ENCODE measurements at regions not wholly inside any gene's neighbourhood (a gene's known extent, or its start where the extent isn't known, plus 50 kb on each side); places are given as distances from the start of the nearest gene placed in this dataset.

GRCh38 chr16:22427556-22427955, 53.1 kb upstream of the CDR2 start:
- H3K36me3 ChIP-seq (ENCODE audit: insufficient read depth, low read length), result peaks cover 57% of the 10 kb centered on the region
- intact Hi-C loops (cut with micrococcal nuclease; ENCODE audit: unreplicated experiment), result no loop called here
- no peaks in the 10 kb centered on the region for H3K4me1 ChIP-seq (ENCODE audit: insufficient read depth, low read length, poor library complexity, severe bottlenecking)
- no peaks in the 10 kb centered on the region for H3K79me2 ChIP-seq (ENCODE audit: insufficient read depth, low read depth, low read length)
- ChIA-PET CTCF (ENCODE audit: unreplicated experiment) (no interaction called here), POLR2A (interaction anchor here (0.6 kb wide), 1 partner anchor 75 kb away, joined by 3 read pairs; no protein-coding TSS in a partner anchor)
- H3K9me3 ChIP-seq (ENCODE audit: low read length), result no peaks in the 10 kb centered on the region
- no peak overlapping the region for H3K27ac ChIP-seq (ENCODE audit: low read depth, low read length, poor library complexity, severe bottlenecking)
- H3K9me2 ChIP-seq (ENCODE audit: insufficient read depth, low read length), result no peaks in the 10 kb centered on the region
- DNase-seq (ENCODE audit: low spot score), result no peak
- no peak overlapping the region for H3K4me3 ChIP-seq (ENCODE audit: low read depth, low read length, poor library complexity, severe bottlenecking)
- H2AFZ ChIP-seq (ENCODE audit: low read length), result no peak overlapping the region
- BruUV-seq (replicated peaks), result no TSS peak
- H4K20me1 ChIP-seq (ENCODE audit: insufficient read depth, low read length), result no peaks in the 10 kb centered on the region
- no peak for TF ChIP-seq CTCF (conservative IDR thresholded peaks at IDR 0.05; ENCODE audit: low read length)
- TF ChIP-seq EZH2phosphoT487 (IDR thresholded peaks at IDR 0.05; ENCODE audit: borderline replicate concordance, low read depth, low read length), result no peak
- no peak overlapping the region for H3K4me2 ChIP-seq (ENCODE audit: low read length)

- CTCF ChIA-PET (ENCODE audit: unreplicated experiment), result no interaction called here
- POLR2A ChIA-PET, result interaction anchor here (0.6 kb wide), 1 partner anchor 23 kb away, joined by 3 read pairs; no protein-coding TSS in a partner anchor
Observed at GRCh38 chr16:22425847-22426246, 51.4 kb upstream of the CDR2 start.

More at GRCh38 chr16:22425847-22426246, 51.4 kb upstream of the CDR2 start:
- Histone ChIP-seq H3K9me2 (ENCODE audit: insufficient read depth, low read length) (no peaks in the 10 kb centered on the region), H3K4me3 (ENCODE audit: low read depth, low read length, poor library complexity, severe bottlenecking) (no peak overlapping the region), H3K4me1 (ENCODE audit: insufficient read depth, low read length, poor library complexity, severe bottlenecking) (no peaks in the 10 kb centered on the region), H3K9me3 (ENCODE audit: low read length) (no peaks in the 10 kb centered on the region), H2AFZ (ENCODE audit: low read length) (no peak overlapping the region), H3K79me2 (ENCODE audit: insufficient read depth, low read depth, low read length) (no peaks in the 10 kb centered on the region), H3K4me2 (ENCODE audit: low read length) (no peak overlapping the region), H4K20me1 (ENCODE audit: insufficient read depth, low read length) (no peaks in the 10 kb centered on the region), H3K36me3 (ENCODE audit: insufficient read depth, low read length) (peaks cover 71% of the 10 kb centered on the region), H3K27ac (ENCODE audit: low read depth, low read length, poor library complexity, severe bottlenecking) (no peak overlapping the region)
- no TSS peak for BruUV-seq (replicated peaks)
- TF ChIP-seq EZH2phosphoT487 (IDR thresholded peaks at IDR 0.05; ENCODE audit: borderline replicate concordance, low read depth, low read length) (no peak), CTCF (conservative IDR thresholded peaks at IDR 0.05; ENCODE audit: low read length) (no peak)
- intact Hi-C loops (cut with micrococcal nuclease; ENCODE audit: unreplicated experiment), result no loop called here
- DNase-seq (ENCODE audit: low spot score), result no peak

Measured in OCI-LY7 (cell line).